Left lung (tissue), 4 donors: ENCODE measurements at regions not wholly inside any gene's neighbourhood (a gene's known extent, or its start where the extent isn't known, plus 50 kb on each side); places are given as distances from the start of the nearest gene placed in this dataset.

ENCODE experiments used
- ATAC-seq: fragments of 200-7000 bp; cut with Tn5 transposase; one replicate; pipeline ENCODE4 v1.9.1; 2020; ENCODE audit warnings: moderate library complexity
- DNase-seq, 4 donors: peaks; one replicate each; pipeline ENCODE4 v3.0.0-alpha.2; 2013 to 2020
- H3K27ac ChIP-seq, 2 donors: fragments of 200-600 bp; sonication (generic) in 1 of 2; one replicate each; pipeline versions ENCODE4 v1.5.0 to v1.8.0; 2020 to 2021
- H3K27me3 ChIP-seq, 2 donors: fragments of 200-600 bp; sonication (generic) in 1 of 2; one replicate each; pipeline versions ENCODE4 v1.5.0 to v1.8.0; 2020 to 2021
- H3K36me3 ChIP-seq, 2 donors: fragments of 200-600 bp; sonication (generic) in 1 of 2; one replicate each; pipeline versions ENCODE4 v1.5.0 to v1.8.0; 2020 to 2021
- H3K4me1 ChIP-seq, 2 donors: fragments of 200-600 bp; one replicate each; pipeline ENCODE4 v1.8.0; 2021
- H3K4me3 ChIP-seq, 2 donors: fragments of 200-600 bp; sonication (generic) in 1 of 2; one replicate each; pipeline versions ENCODE4 v1.5.0 to v1.8.0; 2020 to 2021; ENCODE audit warnings: mild to moderate bottlenecking in 1 of 2
- H3K9me3 ChIP-seq, 2 donors: fragments of 200-600 bp; sonication (generic) in 1 of 2; one replicate each; pipeline versions ENCODE4 v1.5.0 to v1.8.0; 2020 to 2021
- CTCF ChIP-seq, 2 donors: fragments of 200-600 bp; sonication (generic) in 1 of 2; IDR thresholded peaks; one replicate each; pipeline versions ENCODE4 v1.5.0 to v1.8.0; 2021; ENCODE audit warnings: antibody characterized with exemption in 2 of 2
- intact Hi-C, 2 donors: fragments of 100-400 bp; cut with DNase I; formaldehyde crosslinking; loops; one replicate each; pipeline versions ENCODE4 v1.11.2 to v1.14.2; 2022
- donor health status: DM: no; HTN: yes; CAD: no.
- donor health status: DM: no; HTN: no; CAD: no.

GRCh38 chr4:71259911-71260331 is 78.9 kb upstream of the SLC4A4 start:
- Histone ChIP-seq H3K4me3 (no peak overlapping the region), H3K9me3 (no peaks in the 10 kb centered on the region), H3K36me3 (no peaks in the 10 kb centered on the region), H3K4me1 (peaks cover 0 to 12% of the 10 kb centered on the region in 2 donors), H3K27me3 (no peaks in the 10 kb centered on the region), H3K27ac (no peak overlapping the region)
- TF ChIP-seq CTCF (IDR thresholded peaks at IDR 0.05) = no peak
- intact Hi-C loops = no loop called here
- peak; percentile 61 for ATAC-seq
- DNase-seq = no peak

- ATAC-seq (peak; percentile 78), DNase-seq (no peak)
- no peak for TF ChIP-seq CTCF (IDR thresholded peaks at IDR 0.05)
- intact Hi-C loops = no loop called here
- no peaks in the 10 kb centered on the region for H3K9me3 ChIP-seq
- H3K4me1 ChIP-seq = peaks cover 0 to 12% of the 10 kb centered on the region in 2 donors
- no peaks in the 10 kb centered on the region for H3K36me3 ChIP-seq
- H3K4me3 ChIP-seq = no peak overlapping the region
- H3K27ac ChIP-seq = no peak overlapping the region
- H3K27me3 ChIP-seq = no peaks in the 10 kb centered on the region
Measured at GRCh38 chr4:71260544-71260943, 78.3 kb upstream of the SLC4A4 start.

GRCh38 chr4:71261001-71261400 is 77.8 kb upstream of the SLC4A4 start:
- H3K4me3 ChIP-seq = no peak overlapping the region
- intact Hi-C loops = no loop called here
- no peaks in the 10 kb centered on the region for H3K36me3 ChIP-seq
- H3K27ac ChIP-seq = no peak overlapping the region
- TF ChIP-seq CTCF (IDR thresholded peaks at IDR 0.05) = no peak
- DNase-seq (no peak), ATAC-seq (no peak)
- no peaks in the 10 kb centered on the region for H3K27me3 ChIP-seq
- H3K9me3 ChIP-seq = no peaks in the 10 kb centered on the region
- H3K4me1 ChIP-seq = peaks cover 0 to 12% of the 10 kb centered on the region in 2 donors

- no peak for TF ChIP-seq CTCF (IDR thresholded peaks at IDR 0.05)
- Histone ChIP-seq H3K27ac (no peak overlapping the region), H3K4me1 (peaks cover 0 to 15% of the 10 kb centered on the region in 2 donors), H3K27me3 (no peaks in the 10 kb centered on the region), H3K4me3 (no peak overlapping the region), H3K36me3 (no peaks in the 10 kb centered on the region), H3K9me3 (no peaks in the 10 kb centered on the region)
- DNase-seq = no peak
- peak; percentile 65 for ATAC-seq
- intact Hi-C loops = no loop called here
Measured at GRCh38 chr4:71261633-71262121, 77.1 kb upstream of the SLC4A4 start.

- Histone ChIP-seq H3K4me1 (peaks cover 0 to 19% of the 10 kb centered on the region in 2 donors), H3K9me3 (no peaks in the 10 kb centered on the region), H3K27me3 (no peaks in the 10 kb centered on the region), H3K27ac (no peak overlapping the region), H3K36me3 (no peaks in the 10 kb centered on the region), H3K4me3 (no peak overlapping the region)
- DNase-seq (no peak), ATAC-seq (no peak)
- no peak for TF ChIP-seq CTCF (IDR thresholded peaks at IDR 0.05)
- intact Hi-C loops = no loop called here
Measured at GRCh38 chr4:71262161-71262560, 76.7 kb upstream of the SLC4A4 start.
